ENCODE measurements at regions not wholly inside any gene's neighbourhood (a gene's known extent, or its start where the extent isn't known, plus 50 kb on each side); places are given as distances from the start of the nearest gene placed in this dataset.

DNA sequence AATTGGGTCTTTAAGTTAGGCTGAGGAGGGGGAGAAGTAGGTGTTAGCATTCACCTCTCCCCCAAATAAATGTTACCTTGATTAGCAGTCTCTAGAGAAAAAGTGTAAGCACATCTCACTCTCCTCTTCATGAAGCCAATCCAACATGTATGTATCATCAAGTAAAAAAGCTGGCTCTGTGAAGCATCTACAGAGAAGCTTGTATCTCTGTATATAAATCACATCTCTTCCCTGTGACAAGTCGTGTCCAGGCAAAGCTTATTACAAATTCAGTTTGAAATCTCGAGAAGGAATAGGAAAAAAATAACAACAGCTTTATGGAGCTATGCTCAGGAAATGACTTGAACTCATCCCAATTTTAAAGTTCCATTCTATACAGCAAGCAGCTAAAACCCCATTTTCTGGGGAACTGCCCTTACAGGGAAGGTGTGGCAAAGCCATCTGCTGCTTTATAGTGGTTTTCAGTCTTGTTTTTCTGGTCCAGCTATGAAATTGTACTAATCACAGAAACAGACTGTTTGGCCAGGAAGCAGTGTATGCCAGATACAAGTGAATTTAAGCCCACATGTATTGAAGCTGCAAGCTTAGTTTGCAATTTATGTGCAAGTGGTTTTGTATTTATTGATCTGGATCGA is 313.3 kb upstream of the NOCT start:
- TF ChIP-seq, protein P1, sequence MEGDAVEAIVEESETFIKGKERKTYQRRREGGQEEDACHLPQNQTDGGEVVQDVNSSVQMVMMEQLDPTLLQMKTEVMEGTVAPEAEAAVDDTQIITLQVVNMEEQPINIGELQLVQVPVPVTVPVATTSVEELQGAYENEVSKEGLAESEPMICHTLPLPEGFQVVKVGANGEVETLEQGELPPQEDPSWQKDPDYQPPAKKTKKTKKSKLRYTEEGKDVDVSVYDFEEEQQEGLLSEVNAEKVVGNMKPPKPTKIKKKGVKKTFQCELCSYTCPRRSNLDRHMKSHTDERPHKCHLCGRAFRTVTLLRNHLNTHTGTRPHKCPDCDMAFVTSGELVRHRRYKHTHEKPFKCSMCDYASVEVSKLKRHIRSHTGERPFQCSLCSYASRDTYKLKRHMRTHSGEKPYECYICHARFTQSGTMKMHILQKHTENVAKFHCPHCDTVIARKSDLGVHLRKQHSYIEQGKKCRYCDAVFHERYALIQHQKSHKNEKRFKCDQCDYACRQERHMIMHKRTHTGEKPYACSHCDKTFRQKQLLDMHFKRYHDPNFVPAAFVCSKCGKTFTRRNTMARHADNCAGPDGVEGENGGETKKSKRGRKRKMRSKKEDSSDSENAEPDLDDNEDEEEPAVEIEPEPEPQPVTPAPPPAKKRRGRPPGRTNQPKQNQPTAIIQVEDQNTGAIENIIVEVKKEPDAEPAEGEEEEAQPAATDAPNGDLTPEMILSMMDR (IDR thresholded peaks at IDR 0.05) = no peak
- intact Hi-C loops (cut with micrococcal nuclease) = no loop called here
- CTCF ChIA-PET = interaction anchor here (2.4 kb wide), 1 partner anchor 21 kb away, joined by 6 read pairs; no protein-coding TSS in a partner anchor

DNA sequence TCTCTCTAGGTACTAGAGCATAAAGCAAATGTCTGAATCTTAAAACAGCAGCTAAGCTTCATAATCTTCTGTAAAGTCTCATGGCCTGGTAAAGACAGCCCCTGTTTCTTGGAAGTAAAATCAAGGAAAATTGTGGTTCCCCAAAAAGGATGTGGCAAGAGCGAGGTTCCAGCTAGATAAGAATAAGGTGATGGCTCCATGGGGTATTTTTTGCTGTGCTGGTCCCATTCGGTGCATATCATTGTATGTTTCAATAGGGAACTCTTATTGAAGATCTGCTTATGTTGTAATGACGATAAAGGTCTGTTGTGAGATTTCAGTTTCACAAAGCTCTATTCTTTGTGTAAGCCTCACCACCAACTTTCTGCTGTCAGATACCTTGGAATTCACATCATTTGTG is 316.9 kb upstream of the NOCT start:
- Mint-ChIP-seq H3K9me3 (no peaks in the 10 kb centered on the region), H3K27me3 (peaks cover 12% of the 10 kb centered on the region), H3K4me1 (ENCODE audit: low read depth) (no peaks in the 10 kb centered on the region), H3K4me3 (no peak overlapping the region), H3K36me3 (ENCODE audit: low read depth) (no peaks in the 10 kb centered on the region), H3K27ac (no peak overlapping the region)
- no peak for DNase-seq
- ChIA-PET CTCF (no interaction called here), POLR2A (no interaction called here)
- TF ChIP-seq, protein P1 (IDR thresholded peaks at IDR 0.05) = no peak
- no peak for ATAC-seq
- intact Hi-C loops (cut with micrococcal nuclease) = no loop called here

More for the DNA sequence above, 313.3 kb upstream of the NOCT start:
- POLR2A ChIA-PET = no interaction called here
- Mint-ChIP-seq H3K27me3 (peaks cover 4% of the 10 kb centered on the region), H3K4me3 (no peak overlapping the region), H3K9me3 (no peaks in the 10 kb centered on the region), H3K27ac (no peak overlapping the region), H3K4me1 (ENCODE audit: low read depth) (no peaks in the 10 kb centered on the region), H3K36me3 (ENCODE audit: low read depth) (no peaks in the 10 kb centered on the region)
- DNase-seq (no peak), ATAC-seq (no peak)

DNA sequence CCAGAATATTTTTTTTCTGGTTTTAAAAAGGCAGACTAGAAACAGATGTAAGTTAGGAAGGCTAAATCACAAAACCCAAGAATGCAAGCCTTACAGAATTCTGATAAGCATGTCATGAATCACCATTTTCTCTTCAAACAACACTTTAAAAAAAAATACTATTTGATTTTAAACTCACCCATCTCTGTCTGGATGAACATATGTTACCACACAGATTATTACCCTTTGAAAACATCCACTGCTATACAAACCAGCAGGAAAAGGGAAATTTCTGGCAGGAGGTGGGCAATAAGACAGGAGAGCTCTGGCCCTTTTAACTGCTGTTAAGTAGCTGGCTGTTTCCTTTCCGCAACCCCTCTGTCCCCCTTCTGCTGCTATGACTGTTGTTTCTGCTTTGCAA is 317.7 kb upstream of the NOCT start:
- Mint-ChIP-seq H3K27ac (no peak overlapping the region), H3K4me3 (no peak overlapping the region), H3K4me1 (ENCODE audit: low read depth) (no peaks in the 10 kb centered on the region), H3K27me3 (peaks cover 10% of the 10 kb centered on the region), H3K9me3 (no peaks in the 10 kb centered on the region), H3K36me3 (ENCODE audit: low read depth) (no peaks in the 10 kb centered on the region)
- no peak for ATAC-seq
- no peak for DNase-seq
- CTCF ChIA-PET = no interaction called here
- intact Hi-C loops (cut with micrococcal nuclease) = no loop called here
- POLR2A ChIA-PET = no interaction called here
- TF ChIP-seq, protein P1 (IDR thresholded peaks at IDR 0.05) = no peak

DNA sequence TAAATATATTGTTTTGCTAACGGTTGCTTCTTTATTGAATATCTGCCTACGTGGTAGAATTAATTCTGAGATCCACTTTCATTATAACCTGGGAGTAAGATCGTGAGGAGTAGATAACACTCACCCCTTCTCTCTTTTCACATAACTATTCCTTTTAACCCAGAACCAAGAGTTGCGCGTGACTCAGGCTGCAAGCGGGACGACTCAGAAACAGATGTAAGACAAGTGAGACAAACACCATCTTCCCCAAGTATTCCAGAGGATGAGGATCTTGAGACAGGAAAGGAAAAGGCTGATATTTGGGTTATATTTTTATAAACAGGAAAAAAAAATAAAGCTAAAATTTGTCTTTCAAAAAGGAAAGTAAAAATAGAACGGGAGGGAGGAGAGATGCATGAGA is 318.8 kb upstream of the NOCT start:
- ChIA-PET POLR2A (no interaction called here), CTCF (no interaction called here)
- peaks cover 10% of the 10 kb centered on the region for H3K27me3 Mint-ChIP-seq
- no peaks in the 10 kb centered on the region for H3K36me3 Mint-ChIP-seq (ENCODE audit: low read depth)
- H3K27ac Mint-ChIP-seq = no peak overlapping the region
- intact Hi-C loops (cut with micrococcal nuclease) = no loop called here
- no peak overlapping the region for H3K4me3 Mint-ChIP-seq
- ATAC-seq (no peak), DNase-seq (no peak)
- TF ChIP-seq, protein P1 (IDR thresholded peaks at IDR 0.05) = no peak
- H3K9me3 Mint-ChIP-seq = no peaks in the 10 kb centered on the region
- no peaks in the 10 kb centered on the region for H3K4me1 Mint-ChIP-seq (ENCODE audit: low read depth)

DNA sequence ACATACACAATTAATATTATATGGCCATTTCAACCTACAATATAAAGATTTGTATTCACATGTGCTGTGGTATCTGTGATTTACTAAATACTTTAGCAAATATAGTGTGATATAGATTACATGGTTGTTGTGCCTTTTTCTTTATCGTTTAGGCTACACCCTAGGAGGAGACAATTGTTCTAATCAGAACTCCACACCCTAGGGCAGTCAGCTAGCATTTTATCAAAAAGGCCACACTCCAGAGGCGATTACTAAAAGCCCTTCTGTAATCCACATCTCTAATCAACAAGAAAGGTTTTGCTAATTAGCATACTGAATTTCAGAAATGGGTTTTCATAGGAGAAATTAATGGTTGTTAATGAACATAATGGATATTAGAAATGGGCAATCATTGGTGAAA is 319.5 kb upstream of the NOCT start:
- POLR2A ChIA-PET = no interaction called here
- DNase-seq (no peak), ATAC-seq (no peak)
- Mint-ChIP-seq H3K4me3 (no peak overlapping the region), H3K36me3 (ENCODE audit: low read depth) (no peaks in the 10 kb centered on the region), H3K9me3 (no peaks in the 10 kb centered on the region), H3K4me1 (ENCODE audit: low read depth) (no peaks in the 10 kb centered on the region), H3K27ac (no peak overlapping the region), H3K27me3 (peaks cover 10% of the 10 kb centered on the region)
- intact Hi-C loops (cut with micrococcal nuclease) = no loop called here
- TF ChIP-seq, protein P1 (IDR thresholded peaks at IDR 0.05) = no peak
- CTCF ChIA-PET = no interaction called here
